Neural cell (in vitro differentiated cells): ENCODE measurements at regions not wholly inside any gene's neighbourhood (a gene's known extent, or its start where the extent isn't known, plus 50 kb on each side); places are given as distances from the start of the nearest gene placed in this dataset.

Experiments used
- CTCF ChIP-seq: fragments of 450-650 bp; IDR thresholded peaks from 2 replicates; pipeline ENCODE4 v1.5.1; 2014; ENCODE audit warnings: antibody characterized with exemption, mild to moderate bottlenecking, moderate library complexity; ENCODE audit not compliant: poor library complexity, severe bottlenecking
- EP300 ChIP-seq: fragments of 450-650 bp; conservative IDR thresholded peaks from 2 replicates; pipeline ENCODE4 v1.6.1; 2014; ENCODE audit warnings: antibody characterized with exemption, mild to moderate bottlenecking, moderate library complexity; ENCODE audit not compliant: poor library complexity, severe bottlenecking
- EZH2 ChIP-seq: fragments of 200-600, 300-800 bp; shearing (Covaris generic), sonication (generic); IDR thresholded peaks from 2 replicates; pipeline ENCODE4 v1.6.1; 2014; ENCODE audit warnings: antibody characterized with exemption, low read length, borderline replicate concordance, mild to moderate bottlenecking; ENCODE audit not compliant: insufficient read depth, poor library complexity, severe bottlenecking
- POLR2AphosphoS5 ChIP-seq: IDR thresholded peaks from 2 replicates; pipeline ENCODE4 v1.6.1; 2012
- RAD21 ChIP-seq: fragments of 450-650 bp; conservative IDR thresholded peaks from 2 replicates; pipeline ENCODE4 v1.6.1; 2014; ENCODE audit warnings: antibody characterized with exemption, mild to moderate bottlenecking, moderate library complexity
- REST ChIP-seq: IDR thresholded peaks from 2 replicates; pipeline ENCODE4 v1.6.1; 2012; ENCODE audit warnings: borderline replicate concordance
- SMC3 ChIP-seq: fragments of 450-650 bp; conservative IDR thresholded peaks from 2 replicates; pipeline ENCODE4 v1.6.1; 2014; ENCODE audit warnings: antibody characterized with exemption, mild to moderate bottlenecking, moderate library complexity; ENCODE audit not compliant: poor library complexity
- TAF1 ChIP-seq: IDR thresholded peaks from 2 replicates; pipeline ENCODE4 v1.6.1; 2012; ENCODE audit warnings: low read depth

- TF ChIP-seq RAD21 (no peak), CTCF (no peak), EP300 (no peak), REST (no peak), SMC3 (no peak), POLR2AphosphoS5 (no peak), EZH2 (no peak), TAF1 (no peak)
Measured at GRCh38 chr4:186954509-186954908, 230.9 kb upstream of the FAT1 start.
